ENCODE measurements at regions not wholly inside any gene's neighbourhood (a gene's known extent, or its start where the extent isn't known, plus 50 kb on each side); places are given as distances from the start of the nearest gene placed in this dataset.

DNA sequence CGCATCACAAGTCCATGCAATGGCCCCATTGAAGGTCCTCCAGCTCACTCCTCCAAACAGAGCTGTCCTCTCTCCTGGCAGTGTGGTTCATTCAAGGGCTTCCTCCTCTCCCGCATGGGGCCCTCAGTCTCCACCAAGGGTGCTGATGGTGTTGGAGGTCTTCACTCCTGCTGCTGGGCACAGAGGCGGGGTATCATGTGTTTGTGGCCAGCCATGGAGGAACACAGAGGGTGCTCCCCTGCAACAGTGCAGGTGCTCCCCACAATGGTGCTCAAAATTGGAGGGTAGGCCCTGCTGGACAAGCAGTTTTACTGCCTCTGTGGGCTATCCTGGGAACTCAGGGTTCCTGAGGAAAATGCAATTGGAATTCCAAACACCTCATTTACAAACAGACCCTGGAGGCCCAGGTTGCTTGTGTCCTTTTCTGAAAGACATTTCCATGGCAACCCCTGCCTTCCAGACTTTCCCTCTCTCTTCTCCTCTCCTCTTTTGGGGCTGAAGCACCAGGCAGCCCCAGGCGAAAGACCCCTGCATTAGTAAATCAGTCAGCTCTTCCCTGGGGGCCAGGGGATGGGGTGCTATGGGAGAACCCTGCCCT lies 256.0 kb downstream of the HAUS1 start:
- TF ChIP-seq, protein P1, sequence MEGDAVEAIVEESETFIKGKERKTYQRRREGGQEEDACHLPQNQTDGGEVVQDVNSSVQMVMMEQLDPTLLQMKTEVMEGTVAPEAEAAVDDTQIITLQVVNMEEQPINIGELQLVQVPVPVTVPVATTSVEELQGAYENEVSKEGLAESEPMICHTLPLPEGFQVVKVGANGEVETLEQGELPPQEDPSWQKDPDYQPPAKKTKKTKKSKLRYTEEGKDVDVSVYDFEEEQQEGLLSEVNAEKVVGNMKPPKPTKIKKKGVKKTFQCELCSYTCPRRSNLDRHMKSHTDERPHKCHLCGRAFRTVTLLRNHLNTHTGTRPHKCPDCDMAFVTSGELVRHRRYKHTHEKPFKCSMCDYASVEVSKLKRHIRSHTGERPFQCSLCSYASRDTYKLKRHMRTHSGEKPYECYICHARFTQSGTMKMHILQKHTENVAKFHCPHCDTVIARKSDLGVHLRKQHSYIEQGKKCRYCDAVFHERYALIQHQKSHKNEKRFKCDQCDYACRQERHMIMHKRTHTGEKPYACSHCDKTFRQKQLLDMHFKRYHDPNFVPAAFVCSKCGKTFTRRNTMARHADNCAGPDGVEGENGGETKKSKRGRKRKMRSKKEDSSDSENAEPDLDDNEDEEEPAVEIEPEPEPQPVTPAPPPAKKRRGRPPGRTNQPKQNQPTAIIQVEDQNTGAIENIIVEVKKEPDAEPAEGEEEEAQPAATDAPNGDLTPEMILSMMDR (conservative IDR thresholded peaks at IDR 0.05), result no peak
- H3K27ac ChIP-seq, result no peak overlapping the region

DNA sequence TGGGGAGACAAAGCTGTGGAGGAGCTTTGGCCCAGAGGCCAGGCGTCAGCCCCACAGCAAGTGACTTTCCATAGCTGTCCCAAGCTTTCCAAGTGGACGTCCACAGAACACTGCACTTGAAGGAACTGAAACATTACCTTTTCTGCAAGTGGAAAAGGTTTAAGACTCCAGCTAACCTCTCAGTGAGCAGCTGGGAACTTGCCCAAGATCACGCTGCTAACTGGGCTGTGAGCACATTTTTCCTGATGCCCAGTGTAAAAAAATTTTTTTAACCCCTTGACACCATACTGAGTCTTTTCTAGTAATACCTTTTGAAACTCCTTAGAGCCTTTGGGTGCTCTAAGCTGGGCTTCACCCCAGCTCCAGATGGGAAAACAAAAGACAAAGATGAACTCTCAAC lies 256.7 kb downstream of the HAUS1 start:
- TF ChIP-seq, protein P1 (conservative IDR thresholded peaks at IDR 0.05), result no peak
- no peak overlapping the region for H3K27ac ChIP-seq

DNA sequence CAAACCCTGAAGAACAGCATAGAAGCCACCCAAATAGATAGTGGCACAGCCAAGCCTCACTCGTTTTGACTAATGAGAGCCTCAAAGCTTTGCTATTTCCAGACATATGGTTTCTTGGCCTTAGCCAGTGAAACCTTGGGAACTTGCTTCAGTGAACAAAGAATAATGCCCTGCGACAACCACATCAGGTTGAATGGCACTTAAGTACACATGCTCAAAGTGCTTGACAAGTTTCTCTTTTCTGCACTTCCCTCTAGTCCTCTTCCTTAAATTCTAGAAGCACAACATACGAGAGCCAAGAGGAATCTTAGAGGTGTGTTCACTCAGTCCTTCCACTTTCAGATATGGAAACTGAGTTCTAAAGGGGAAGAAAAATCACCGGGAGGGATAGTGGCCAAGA lies 258.3 kb downstream of the HAUS1 start:
- TF ChIP-seq, protein P1 (conservative IDR thresholded peaks at IDR 0.05), result no peak
- H3K27ac ChIP-seq, result no peak overlapping the region

DNA sequence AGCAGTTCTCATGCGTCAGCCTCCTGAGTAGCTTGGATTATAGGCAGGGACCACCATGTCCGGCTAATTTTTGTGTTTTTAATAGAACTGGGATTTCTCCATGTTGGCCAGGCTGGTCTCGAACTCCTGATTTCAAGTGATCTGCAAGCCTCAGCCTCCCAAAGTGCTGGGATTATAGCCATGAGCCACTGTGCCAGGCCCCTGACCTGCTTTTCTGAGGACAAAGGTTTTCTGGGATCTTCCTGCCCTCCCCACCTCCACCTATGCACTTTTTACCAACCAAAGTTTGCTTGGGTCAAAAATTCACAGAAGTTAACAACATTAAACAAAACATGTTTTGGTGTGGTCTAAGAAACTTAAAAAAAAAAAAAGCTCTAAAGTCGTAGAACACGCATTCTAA lies 259.9 kb downstream of the HAUS1 start:
- H3K27ac ChIP-seq, result no peak overlapping the region
- TF ChIP-seq, protein P1 (conservative IDR thresholded peaks at IDR 0.05), result no peak

DNA sequence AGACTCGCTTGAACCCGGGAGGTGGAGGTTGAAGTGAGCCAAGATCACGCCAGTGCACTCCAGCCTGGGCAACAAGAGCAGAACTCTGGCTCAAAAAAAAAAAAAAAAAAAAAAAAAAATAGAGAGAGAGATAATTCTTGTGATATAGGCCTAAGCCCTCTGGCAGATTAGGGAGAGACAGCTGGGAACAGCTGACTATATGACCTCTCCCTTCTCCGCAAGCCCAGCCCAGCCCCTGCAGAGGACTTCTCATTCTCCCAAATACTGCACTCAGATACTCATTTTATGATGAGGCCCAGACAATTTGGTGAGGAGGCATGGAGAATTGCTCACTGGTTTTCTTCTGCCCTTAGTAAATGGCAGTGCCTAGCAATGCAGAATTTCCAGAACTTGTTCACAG lies 262.0 kb downstream of the HAUS1 start:
- TF ChIP-seq, protein P1 (conservative IDR thresholded peaks at IDR 0.05), result no peak
- H3K27ac ChIP-seq, result no peak overlapping the region

DNA sequence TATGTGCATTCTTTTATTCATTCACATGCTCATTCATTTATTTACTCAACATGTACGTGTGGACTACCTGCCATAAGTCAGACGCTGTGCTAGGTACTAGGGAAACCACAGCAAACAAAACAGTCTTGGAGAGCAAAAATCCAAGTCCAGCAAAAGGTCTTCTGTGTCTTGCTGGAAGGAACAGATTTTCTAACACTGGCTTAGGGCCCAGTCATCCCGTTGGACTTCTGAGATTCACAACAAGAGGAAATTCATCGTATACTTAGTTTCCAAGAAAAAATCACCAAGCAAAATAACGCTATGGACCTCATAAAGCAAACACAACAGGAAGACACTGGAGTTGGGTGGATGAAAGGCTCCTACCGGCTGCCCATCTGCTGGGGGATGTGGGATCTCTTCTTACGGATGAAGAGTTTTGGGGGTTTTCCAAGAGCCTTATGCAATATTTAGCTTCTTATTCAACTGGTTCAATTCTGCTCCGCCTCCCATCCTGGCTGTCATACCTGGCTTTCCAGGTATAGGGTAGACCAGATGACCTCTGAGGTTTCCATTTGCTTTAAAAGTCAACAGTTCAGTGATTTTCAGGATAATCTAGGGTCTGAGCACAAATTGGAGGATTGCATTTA lies 262.7 kb downstream of the HAUS1 start:
- TF ChIP-seq, protein P1 (conservative IDR thresholded peaks at IDR 0.05), result no peak
- H3K27ac ChIP-seq, result no peak overlapping the region

DNA sequence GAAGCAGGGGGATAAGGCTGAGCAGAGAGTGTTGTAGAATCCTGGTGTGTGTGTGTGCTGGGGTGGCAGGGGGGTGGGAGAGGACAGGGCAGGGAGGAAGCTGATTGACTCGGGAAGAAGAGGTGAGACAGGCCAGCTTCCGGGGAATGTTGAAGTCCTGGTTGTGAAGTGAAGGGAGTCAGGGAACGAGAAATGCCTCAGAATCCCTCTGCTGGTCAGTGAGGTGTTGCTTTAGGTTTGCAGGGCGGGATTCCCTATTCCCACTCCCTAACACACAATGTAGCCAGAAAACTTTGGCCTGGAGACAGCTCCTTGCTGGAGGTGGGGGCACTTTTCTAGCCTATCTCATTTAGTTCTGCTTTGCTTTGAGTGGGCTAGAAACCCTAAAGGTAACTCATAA lies 265.1 kb downstream of the HAUS1 start:
- TF ChIP-seq, protein P1 (conservative IDR thresholded peaks at IDR 0.05), result no peak
- H3K27ac ChIP-seq, result no peak overlapping the region

All from VCaP (cell line).